MM.1S (cell line): ENCODE measurements at regions not wholly inside any gene's neighbourhood (a gene's known extent, or its start where the extent isn't known, plus 50 kb on each side); places are given as distances from the start of the nearest gene placed in this dataset.

ENCODE experiments used
- CTCF ChIP-seq: fragments of 300-600 bp; sonication (generic); IDR thresholded peaks from 2 replicates; pipeline ENCODE4 v1.5.1; 2016; ENCODE audit warnings: antibody characterized with exemption, low read length, mixed read lengths
- EZH2 ChIP-seq: fragments of 300-600 bp; sonication (generic); optimal IDR thresholded peaks from 2 replicates; pipeline ENCODE3; 2017; ENCODE audit warnings: low read depth, mild to moderate bottlenecking, antibody characterized with exemption, low read length, mixed read lengths
- EZH2phosphoT487 ChIP-seq: fragments of 300-600 bp; sonication (generic); IDR thresholded peaks from 2 replicates; pipeline ENCODE4 v1.6.1; 2018; ENCODE audit warnings: antibody characterized with exemption, low read length

GRCh38 chr5:174575043-174575442 is 149.3 kb upstream of the MSX2 start:
- TF ChIP-seq CTCF (no peak), EZH2 (no peak), EZH2phosphoT487 (no peak)
